ENCODE measurements at regions not wholly inside any gene's neighbourhood (a gene's known extent, or its start where the extent isn't known, plus 50 kb on each side); places are given as distances from the start of the nearest gene placed in this dataset.

DNA sequence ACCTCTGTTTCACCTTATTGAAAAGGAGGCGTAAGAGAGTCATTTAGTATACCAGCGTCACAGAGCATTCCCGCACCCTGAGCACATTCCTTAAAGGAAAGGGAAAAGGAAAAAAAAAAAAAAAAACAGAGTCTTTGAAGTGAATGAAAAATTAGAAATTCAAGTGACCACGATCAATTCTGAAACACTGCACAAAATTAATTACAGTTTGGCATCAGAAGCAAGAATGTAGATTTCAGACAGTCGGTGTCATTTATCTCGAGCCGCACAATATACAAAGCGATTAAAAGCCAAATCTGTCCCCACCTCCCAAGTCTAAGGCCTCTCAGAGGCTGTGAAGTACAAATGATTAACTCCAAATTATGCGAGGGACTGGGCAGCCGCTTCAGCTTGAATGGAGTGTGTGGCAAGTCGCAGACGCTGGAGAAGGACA, 173.7 kb upstream of the ZNF507 start:
- 43% methylated on average over 12 of the region's 12 CpGs for WGBS (ENCODE audit: missing lambda C conversion rate)
- Histone ChIP-seq H3K4me2 (no peak overlapping the region), H3K27ac (no peak overlapping the region), H3K9me3 (no peaks in the 10 kb centered on the region), H3K4me3 (no peak overlapping the region), H3K4me1 (no peaks in the 10 kb centered on the region)
- no peak for DNase-seq (ENCODE audit: low read depth in 1 of 2, low spot score in 1 of 2)
- peak; percentile 28 for FAIRE-seq
- no peak for ATAC-seq
- CTCF ChIA-PET = interaction anchor here (0.5 to 4.1 kb wide), 2 partner anchors 52 to 1384 kb away, joined by 3 to 20 read pairs; no protein-coding TSS in a partner anchor
- POLR2A ChIA-PET = no interaction called here
- TF ChIP-seq TFCP2L1 (CRISPR knock-in tag; IDR thresholded peaks at IDR 0.05) = no peak
- no peak for TF ChIP-seq FOXS1 (CRISPR knock-in tag; IDR thresholded peaks at IDR 0.05)
- no peak for TF ChIP-seq MYC (IDR thresholded peaks at IDR 0.05; ENCODE audit: borderline replicate concordance, low read length)
- no peak for TF ChIP-seq EP300 (IDR thresholded peaks at IDR 0.05)
- no peak for TF ChIP-seq KDM5A (IDR thresholded peaks at IDR 0.05)
- TF ChIP-seq, protein P1, sequence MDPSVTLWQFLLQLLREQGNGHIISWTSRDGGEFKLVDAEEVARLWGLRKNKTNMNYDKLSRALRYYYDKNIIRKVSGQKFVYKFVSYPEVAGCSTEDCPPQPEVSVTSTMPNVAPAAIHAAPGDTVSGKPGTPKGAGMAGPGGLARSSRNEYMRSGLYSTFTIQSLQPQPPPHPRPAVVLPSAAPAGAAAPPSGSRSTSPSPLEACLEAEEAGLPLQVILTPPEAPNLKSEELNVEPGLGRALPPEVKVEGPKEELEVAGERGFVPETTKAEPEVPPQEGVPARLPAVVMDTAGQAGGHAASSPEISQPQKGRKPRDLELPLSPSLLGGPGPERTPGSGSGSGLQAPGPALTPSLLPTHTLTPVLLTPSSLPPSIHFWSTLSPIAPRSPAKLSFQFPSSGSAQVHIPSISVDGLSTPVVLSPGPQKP (IDR thresholded peaks at IDR 0.05; ENCODE audit: low read depth, low read length) = no peak
- TF ChIP-seq, protein P2, sequence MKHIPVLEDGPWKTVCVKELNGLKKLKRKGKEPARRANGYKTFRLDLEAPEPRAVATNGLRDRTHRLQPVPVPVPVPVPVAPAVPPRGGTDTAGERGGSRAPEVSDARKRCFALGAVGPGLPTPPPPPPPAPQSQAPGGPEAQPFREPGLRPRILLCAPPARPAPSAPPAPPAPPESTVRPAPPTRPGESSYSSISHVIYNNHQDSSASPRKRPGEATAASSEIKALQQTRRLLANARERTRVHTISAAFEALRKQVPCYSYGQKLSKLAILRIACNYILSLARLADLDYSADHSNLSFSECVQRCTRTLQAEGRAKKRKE (CRISPR knock-in tag; IDR thresholded peaks at IDR 0.05; ENCODE audit: low read depth) = no peak
- no peak for TF ChIP-seq HOXA7 (CRISPR knock-in tag; IDR thresholded peaks at IDR 0.05)
- no peak for TF ChIP-seq BHLHE40 (IDR thresholded peaks at IDR 0.05; ENCODE audit: low read depth, low read length)
- TF ChIP-seq CBX8 (IDR thresholded peaks at IDR 0.05) = no peak
- TF ChIP-seq ZNF302 (CRISPR knock-in tag; IDR thresholded peaks at IDR 0.05) = no peak
- no peak for TF ChIP-seq RCOR1 (IDR thresholded peaks at IDR 0.05; ENCODE audit: low read depth, low read length)
- TF ChIP-seq CHD2 (IDR thresholded peaks at IDR 0.05; ENCODE audit: low read length, partially characterized antibody) = no peak
- TF ChIP-seq HDAC2 (IDR thresholded peaks at IDR 0.05) = no peak
- TF ChIP-seq, protein P3, sequence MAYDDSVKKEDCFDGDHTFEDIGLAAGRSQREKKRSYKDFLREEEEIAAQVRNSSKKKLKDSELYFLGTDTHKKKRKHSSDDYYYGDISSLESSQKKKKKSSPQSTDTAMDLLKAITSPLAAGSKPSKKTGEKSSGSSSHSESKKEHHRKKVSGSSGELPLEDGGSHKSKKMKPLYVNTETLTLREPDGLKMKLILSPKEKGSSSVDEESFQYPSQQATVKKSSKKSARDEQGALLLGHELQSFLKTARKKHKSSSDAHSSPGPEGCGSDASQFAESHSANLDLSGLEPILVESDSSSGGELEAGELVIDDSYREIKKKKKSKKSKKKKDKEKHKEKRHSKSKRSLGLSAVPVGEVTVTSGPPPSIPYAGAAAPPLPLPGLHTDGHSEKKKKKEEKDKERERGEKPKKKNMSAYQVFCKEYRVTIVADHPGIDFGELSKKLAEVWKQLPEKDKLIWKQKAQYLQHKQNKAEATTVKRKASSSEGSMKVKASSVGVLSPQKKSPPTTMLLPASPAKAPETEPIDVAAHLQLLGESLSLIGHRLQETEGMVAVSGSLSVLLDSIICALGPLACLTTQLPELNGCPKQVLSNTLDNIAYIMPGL (CRISPR knock-in tag; IDR thresholded peaks at IDR 0.05; ENCODE audit: borderline replicate concordance) = no peak
- TF ChIP-seq, protein P4, sequence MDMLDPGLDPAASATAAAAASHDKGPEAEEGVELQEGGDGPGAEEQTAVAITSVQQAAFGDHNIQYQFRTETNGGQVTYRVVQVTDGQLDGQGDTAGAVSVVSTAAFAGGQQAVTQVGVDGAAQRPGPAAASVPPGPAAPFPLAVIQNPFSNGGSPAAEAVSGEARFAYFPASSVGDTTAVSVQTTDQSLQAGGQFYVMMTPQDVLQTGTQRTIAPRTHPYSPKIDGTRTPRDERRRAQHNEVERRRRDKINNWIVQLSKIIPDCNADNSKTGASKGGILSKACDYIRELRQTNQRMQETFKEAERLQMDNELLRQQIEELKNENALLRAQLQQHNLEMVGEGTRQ (IDR thresholded peaks at IDR 0.05) = no peak

DNA sequence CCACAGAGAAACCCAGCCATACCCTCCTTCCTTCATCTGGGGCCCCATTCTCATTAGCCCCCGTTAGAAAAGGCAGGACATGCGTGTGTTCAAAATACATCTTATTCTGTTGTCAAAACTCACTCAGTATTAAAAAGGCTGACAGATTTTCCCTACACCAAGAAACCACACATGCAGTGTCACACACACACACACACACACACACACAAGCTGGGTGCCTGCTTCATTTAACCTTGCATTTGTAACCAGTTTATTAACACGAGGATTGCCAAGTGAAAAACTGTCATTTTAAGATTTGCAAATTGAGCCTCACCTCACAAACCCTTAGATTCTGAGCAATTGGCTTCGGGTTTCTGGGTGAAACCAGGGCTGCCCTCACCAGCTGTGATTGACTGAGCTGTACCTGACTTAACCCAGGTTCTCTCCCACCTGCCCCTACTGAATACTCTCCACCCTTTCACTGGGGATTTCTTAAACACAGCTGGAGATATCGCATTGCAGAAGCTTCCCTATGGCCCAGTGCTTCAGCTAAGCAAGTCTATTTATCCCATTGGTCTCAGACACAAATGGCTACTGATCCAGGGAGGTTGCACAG, 172.7 kb upstream of the ZNF507 start:
- ATAC-seq = no peak
- POLR2A ChIA-PET = no interaction called here
- no peak overlapping the region for H3K4me3 ChIP-seq
- no peak for TF ChIP-seq ZFP36 (IDR thresholded peaks at IDR 0.05; ENCODE audit: borderline replicate concordance, partially characterized antibody)
- TF ChIP-seq RFX5 (IDR thresholded peaks at IDR 0.05) = no peak
- TF ChIP-seq PHF8 (IDR thresholded peaks at IDR 0.05; ENCODE audit: borderline replicate concordance, low read depth) = no peak
- TF ChIP-seq RAD21 (conservative IDR thresholded peaks at IDR 0.05 in 1 of 2, IDR thresholded peaks at IDR 0.05 in 1 of 2) = no peak
- no peak for TF ChIP-seq ZNF302 (CRISPR knock-in tag; IDR thresholded peaks at IDR 0.05)
- no peak for TF ChIP-seq SREBF2 (IDR thresholded peaks at IDR 0.05)
- no peak for TF ChIP-seq RNF2 (IDR thresholded peaks at IDR 0.05; ENCODE audit: borderline replicate concordance, low read depth)
- TF ChIP-seq JUN (IDR thresholded peaks at IDR 0.05) = no peak
- FAIRE-seq = no peak
- H3K27ac ChIP-seq = no peak overlapping the region
- no peak overlapping the region for H3K4me2 ChIP-seq
- WGBS (ENCODE audit: missing lambda C conversion rate) = 3% methylated on average over 5 of the region's 5 CpGs
- H3K9me3 ChIP-seq = no peaks in the 10 kb centered on the region
- CTCF ChIA-PET = interaction anchor here (0.6 to 4.1 kb wide), 3 partner anchors 9 to 142 kb away, joined by 3 to 20 read pairs (median 3); no protein-coding TSS in a partner anchor
- H3K4me1 ChIP-seq = no peaks in the 10 kb centered on the region
- DNase-seq (ENCODE audit: low read depth in 1 of 2, low spot score in 1 of 2) = no peak

Data from A549 (cell line).